Ishikawa (cell line): ENCODE measurements at regions not wholly inside any gene's neighbourhood (a gene's known extent, or its start where the extent isn't known, plus 50 kb on each side); places are given as distances from the start of the nearest gene placed in this dataset.

ENCODE experiments used
- CEBPB ChIP-seq: IDR thresholded peaks from 2 replicates; pipeline ENCODE4 v1.6.1; 2012
- CREB1 ChIP-seq: IDR thresholded peaks from 2 replicates; pipeline ENCODE4 v1.6.1; 2012; ENCODE audit warnings: low read depth
- EGR1 ChIP-seq: IDR thresholded peaks from 2 replicates; pipeline ENCODE4 v1.6.1; 2012
- EP300 ChIP-seq: IDR thresholded peaks from 2 replicates; pipeline ENCODE4 v1.6.1; 2012; ENCODE audit warnings: borderline replicate concordance
- FOXM1 ChIP-seq: IDR thresholded peaks from 2 replicates; pipeline ENCODE4 v1.6.1; 2012; ENCODE audit warnings: low read depth, borderline replicate concordance
- NFIC ChIP-seq: IDR thresholded peaks from 2 replicates; pipeline ENCODE4 v1.6.1; 2012
- RAD21 ChIP-seq: IDR thresholded peaks from 2 replicates; pipeline ENCODE4 v1.6.1; 2012; ENCODE audit warnings: low read depth
- TAF1 ChIP-seq: IDR thresholded peaks from 2 replicates; pipeline ENCODE4 v1.6.1; 2012; ENCODE audit warnings: low read depth, mild to moderate bottlenecking
- TCF12 ChIP-seq: IDR thresholded peaks from 2 replicates; pipeline ENCODE4 v1.6.1; 2012; ENCODE audit warnings: low read depth
- TEAD4 ChIP-seq: IDR thresholded peaks from 2 replicates; pipeline ENCODE4 v1.6.1; 2012
- YY1 ChIP-seq: IDR thresholded peaks from 2 replicates; pipeline ENCODE4 v1.6.1; 2012; ENCODE audit warnings: low read depth
- ZBTB7A ChIP-seq: IDR thresholded peaks from 2 replicates; pipeline ENCODE4 v1.6.1; 2012; ENCODE audit warnings: low read depth
- TF ChIP-seq, protein P1 (sequence below): IDR thresholded peaks from 2 replicates; pipeline ENCODE4 v1.6.1; 2012
- TF ChIP-seq, protein P2 (sequence below): IDR thresholded peaks from 2 replicates; pipeline ENCODE4 v1.6.1; 2012; ENCODE audit warnings: low read depth, mild to moderate bottlenecking
- TF ChIP-seq, protein P3 (sequence below): IDR thresholded peaks from 2 replicates; pipeline ENCODE4 v1.6.1; 2012

DNA sequence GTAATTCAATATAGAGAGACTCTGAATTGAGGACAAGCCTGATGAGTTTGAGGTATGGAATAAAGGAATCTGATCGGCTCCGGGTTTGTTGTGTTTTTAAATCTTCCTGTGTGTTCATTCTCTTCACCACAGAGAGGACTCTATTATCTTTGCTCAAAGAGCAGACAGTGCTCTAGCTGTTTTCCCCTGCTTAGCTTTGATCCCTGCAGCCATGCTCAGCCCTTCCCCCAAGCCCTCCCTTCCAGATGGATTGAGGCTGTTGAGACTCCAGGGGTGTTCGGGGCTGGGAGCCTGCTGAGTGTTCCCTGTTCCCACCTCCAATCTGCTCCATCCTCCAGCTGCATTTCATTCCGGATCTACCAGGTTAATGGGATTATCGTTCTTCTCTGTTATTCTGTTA lies 74.2 kb upstream of the CXADR start:
- no peak for TF ChIP-seq FOXM1
- no peak for TF ChIP-seq EGR1
- TF ChIP-seq TCF12: no peak

DNA sequence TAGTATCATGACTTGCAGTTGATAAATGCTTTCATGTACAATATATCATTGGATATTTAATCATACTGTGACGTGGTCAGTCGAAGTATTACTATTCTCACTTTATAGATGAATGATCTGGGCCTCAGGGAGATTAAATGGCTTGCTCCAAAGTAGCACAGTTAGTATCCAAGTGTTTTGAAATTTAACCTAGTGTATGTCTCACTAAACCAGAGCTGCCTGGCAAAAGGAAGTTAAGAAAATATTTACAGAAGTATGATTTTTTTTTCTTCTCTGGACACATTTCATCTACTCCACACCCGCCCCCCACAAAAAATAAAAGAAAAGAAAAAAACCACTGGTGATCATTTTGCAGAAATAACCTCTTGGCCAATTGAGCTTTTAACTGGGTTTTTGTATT lies 71.9 kb upstream of the CXADR start:
- no peak for TF ChIP-seq CREB1
- TF ChIP-seq CEBPB: no peak
- TF ChIP-seq, protein P1, sequence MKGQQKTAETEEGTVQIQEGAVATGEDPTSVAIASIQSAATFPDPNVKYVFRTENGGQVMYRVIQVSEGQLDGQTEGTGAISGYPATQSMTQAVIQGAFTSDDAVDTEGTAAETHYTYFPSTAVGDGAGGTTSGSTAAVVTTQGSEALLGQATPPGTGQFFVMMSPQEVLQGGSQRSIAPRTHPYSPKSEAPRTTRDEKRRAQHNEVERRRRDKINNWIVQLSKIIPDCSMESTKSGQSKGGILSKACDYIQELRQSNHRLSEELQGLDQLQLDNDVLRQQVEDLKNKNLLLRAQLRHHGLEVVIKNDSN: no peak
- TF ChIP-seq FOXM1: no peak
- TF ChIP-seq YY1: no peak
- no peak for TF ChIP-seq EGR1
- no peak for TF ChIP-seq EP300
- no peak for TF ChIP-seq ZBTB7A
- no peak for TF ChIP-seq TEAD4
- no peak for TF ChIP-seq NFIC
- TF ChIP-seq RAD21: no peak
- TF ChIP-seq, protein P2, sequence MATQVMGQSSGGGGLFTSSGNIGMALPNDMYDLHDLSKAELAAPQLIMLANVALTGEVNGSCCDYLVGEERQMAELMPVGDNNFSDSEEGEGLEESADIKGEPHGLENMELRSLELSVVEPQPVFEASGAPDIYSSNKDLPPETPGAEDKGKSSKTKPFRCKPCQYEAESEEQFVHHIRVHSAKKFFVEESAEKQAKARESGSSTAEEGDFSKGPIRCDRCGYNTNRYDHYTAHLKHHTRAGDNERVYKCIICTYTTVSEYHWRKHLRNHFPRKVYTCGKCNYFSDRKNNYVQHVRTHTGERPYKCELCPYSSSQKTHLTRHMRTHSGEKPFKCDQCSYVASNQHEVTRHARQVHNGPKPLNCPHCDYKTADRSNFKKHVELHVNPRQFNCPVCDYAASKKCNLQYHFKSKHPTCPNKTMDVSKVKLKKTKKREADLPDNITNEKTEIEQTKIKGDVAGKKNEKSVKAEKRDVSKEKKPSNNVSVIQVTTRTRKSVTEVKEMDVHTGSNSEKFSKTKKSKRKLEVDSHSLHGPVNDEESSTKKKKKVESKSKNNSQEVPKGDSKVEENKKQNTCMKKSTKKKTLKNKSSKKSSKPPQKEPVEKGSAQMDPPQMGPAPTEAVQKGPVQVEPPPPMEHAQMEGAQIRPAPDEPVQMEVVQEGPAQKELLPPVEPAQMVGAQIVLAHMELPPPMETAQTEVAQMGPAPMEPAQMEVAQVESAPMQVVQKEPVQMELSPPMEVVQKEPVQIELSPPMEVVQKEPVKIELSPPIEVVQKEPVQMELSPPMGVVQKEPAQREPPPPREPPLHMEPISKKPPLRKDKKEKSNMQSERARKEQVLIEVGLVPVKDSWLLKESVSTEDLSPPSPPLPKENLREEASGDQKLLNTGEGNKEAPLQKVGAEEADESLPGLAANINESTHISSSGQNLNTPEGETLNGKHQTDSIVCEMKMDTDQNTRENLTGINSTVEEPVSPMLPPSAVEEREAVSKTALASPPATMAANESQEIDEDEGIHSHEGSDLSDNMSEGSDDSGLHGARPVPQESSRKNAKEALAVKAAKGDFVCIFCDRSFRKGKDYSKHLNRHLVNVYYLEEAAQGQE: no peak
- no peak for TF ChIP-seq TAF1

DNA sequence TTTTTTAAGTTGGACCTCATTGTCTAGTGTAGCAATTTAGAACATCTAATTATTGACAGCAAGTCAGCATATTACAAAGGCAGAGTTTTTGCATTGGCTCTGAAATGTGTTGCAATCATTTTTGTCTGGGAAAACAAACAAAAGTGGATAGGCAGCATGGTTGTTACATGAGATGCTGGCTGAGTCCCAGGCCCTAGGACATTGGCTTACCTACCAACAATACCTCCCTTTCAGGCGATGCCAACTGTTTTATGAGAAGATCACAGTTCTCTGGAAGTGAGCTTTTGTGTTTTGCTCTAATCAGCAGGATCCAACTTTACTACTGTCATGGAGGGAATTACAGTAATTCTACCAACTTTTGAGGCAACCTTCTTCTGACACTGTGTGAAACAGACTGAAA lies 71.5 kb upstream of the CXADR start:
- TF ChIP-seq CEBPB: peak; percentile 93
- TF ChIP-seq NFIC: peak; percentile 59
- TF ChIP-seq, protein P3, sequence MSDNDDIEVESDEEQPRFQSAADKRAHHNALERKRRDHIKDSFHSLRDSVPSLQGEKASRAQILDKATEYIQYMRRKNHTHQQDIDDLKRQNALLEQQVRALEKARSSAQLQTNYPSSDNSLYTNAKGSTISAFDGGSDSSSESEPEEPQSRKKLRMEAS: no peak
- 0 out of 2 replicates have a peak, but pooled peaks have one; percentile 26 for TF ChIP-seq EP300
- TF ChIP-seq, protein P1: no peak
- no peak for TF ChIP-seq CREB1
- TF ChIP-seq, protein P2: no peak
- TF ChIP-seq TEAD4: no peak
- TF ChIP-seq TAF1: no peak
- no peak for TF ChIP-seq YY1

DNA sequence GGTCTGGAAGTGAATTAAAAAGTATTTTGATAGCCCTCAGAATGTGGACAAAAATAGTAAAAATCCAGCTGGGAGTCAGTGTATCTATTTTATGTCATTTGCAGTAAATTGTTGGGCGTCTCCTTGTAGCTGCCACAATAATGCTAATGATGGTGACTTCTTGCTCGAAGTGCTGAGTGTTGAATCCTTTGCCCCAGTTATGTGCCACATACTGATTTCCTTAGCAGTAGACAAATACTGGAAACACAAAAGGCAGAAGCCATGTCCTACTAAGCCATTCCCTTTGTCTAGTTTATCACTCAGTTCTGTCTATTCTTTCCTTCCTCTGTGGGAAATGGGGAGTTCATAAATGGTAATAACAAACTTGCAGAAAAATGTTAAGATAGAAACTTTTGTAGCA lies 70.7 kb upstream of the CXADR start:
- TF ChIP-seq TCF12 (no peak), CREB1 (no peak), CEBPB (no peak), EP300 (no peak), YY1 (no peak), EGR1 (no peak), TAF1 (no peak), ZBTB7A (no peak), TEAD4 (no peak), FOXM1 (no peak)
- TF ChIP-seq, protein P3: no peak
- TF ChIP-seq, protein P2: no peak

DNA sequence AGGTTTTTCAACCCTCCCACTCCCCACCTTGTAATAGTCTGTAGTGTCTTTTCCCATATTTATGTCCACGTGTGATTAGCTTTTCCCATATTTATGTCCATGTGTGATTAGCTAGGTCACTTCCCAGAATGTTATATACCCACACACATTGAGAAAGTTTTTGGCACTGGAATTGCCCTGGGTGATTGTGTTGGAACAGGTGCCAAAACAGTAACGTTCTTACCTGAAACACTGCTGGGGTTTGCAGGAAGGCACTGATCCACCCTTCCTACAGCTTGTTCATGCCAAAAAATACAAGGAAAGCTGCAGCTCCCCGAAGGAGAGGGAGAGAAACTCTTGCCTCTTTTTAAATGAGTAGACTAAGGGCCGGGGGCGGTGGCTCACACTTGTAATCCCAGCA lies 68.0 kb upstream of the CXADR start:
- TF ChIP-seq EP300 (no peak), ZBTB7A (no peak), FOXM1 (no peak), EGR1 (no peak), RAD21 (no peak), TCF12 (no peak), YY1 (no peak), TEAD4 (no peak), NFIC (no peak), TAF1 (no peak)
- TF ChIP-seq, protein P1: no peak
- TF ChIP-seq, protein P3: no peak
- TF ChIP-seq, protein P2: no peak
